ENCODE measurements at regions not wholly inside any gene's neighbourhood (a gene's known extent, or its start where the extent isn't known, plus 50 kb on each side); places are given as distances from the start of the nearest gene placed in this dataset.

DNA sequence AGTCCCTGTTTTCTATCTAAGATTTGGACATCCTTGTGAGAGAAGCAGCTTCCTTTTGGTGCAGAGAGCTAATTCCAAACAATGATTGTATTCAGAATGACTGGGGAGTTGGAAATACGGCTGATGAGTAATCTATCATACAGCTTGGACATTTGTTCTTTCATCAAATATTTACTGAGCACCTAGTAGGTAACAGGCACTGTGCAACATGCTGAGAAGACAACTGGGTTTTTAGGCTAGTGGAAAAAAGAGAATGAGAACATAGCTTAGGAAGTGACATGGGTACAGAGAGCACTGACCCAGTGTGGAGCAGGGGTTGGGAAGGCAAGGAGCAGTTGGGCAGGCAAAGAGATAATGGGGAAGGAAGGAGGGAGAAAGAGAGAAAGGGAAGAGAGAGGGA, 87.5 kb downstream of the TBX19 start:
- no peak overlapping the region for H3K27ac ChIP-seq (ENCODE audit: low read depth, low read length)
- H3K4me2 ChIP-seq (ENCODE audit: low read depth, low read length, poor library complexity, severe bottlenecking): no peak overlapping the region
- TF ChIP-seq EZH2phosphoT487 (conservative IDR thresholded peaks at IDR 0.05; ENCODE audit: low read length): no peak
- TF ChIP-seq, protein P1, sequence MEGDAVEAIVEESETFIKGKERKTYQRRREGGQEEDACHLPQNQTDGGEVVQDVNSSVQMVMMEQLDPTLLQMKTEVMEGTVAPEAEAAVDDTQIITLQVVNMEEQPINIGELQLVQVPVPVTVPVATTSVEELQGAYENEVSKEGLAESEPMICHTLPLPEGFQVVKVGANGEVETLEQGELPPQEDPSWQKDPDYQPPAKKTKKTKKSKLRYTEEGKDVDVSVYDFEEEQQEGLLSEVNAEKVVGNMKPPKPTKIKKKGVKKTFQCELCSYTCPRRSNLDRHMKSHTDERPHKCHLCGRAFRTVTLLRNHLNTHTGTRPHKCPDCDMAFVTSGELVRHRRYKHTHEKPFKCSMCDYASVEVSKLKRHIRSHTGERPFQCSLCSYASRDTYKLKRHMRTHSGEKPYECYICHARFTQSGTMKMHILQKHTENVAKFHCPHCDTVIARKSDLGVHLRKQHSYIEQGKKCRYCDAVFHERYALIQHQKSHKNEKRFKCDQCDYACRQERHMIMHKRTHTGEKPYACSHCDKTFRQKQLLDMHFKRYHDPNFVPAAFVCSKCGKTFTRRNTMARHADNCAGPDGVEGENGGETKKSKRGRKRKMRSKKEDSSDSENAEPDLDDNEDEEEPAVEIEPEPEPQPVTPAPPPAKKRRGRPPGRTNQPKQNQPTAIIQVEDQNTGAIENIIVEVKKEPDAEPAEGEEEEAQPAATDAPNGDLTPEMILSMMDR (IDR thresholded peaks at IDR 0.05; ENCODE audit: insufficient read depth, low read length, poor library complexity, severe bottlenecking): no peak
- H3K27me3 ChIP-seq (ENCODE audit: low read length): no peaks in the 10 kb centered on the region
- H3K9ac ChIP-seq (ENCODE audit: low read length): no peak overlapping the region
- H3K9me2 ChIP-seq (replicated peaks; ENCODE audit: insufficient read depth, low read length): no peaks in the 10 kb centered on the region
- no peaks in the 10 kb centered on the region for H4K20me1 ChIP-seq (ENCODE audit: low read depth, low read length)
- H3K9me3 ChIP-seq (ENCODE audit: insufficient read depth, low read length): no peaks in the 10 kb centered on the region
- no peak overlapping the region for H2AFZ ChIP-seq (ENCODE audit: low read depth, low read length, severe bottlenecking)
- no peak overlapping the region for H3K4me3 ChIP-seq (ENCODE audit: insufficient read depth, low read length, poor library complexity, severe bottlenecking)
- H3K79me2 ChIP-seq (ENCODE audit: insufficient read depth, low read length): no peaks in the 10 kb centered on the region
- no peaks in the 10 kb centered on the region for H3F3A ChIP-seq (ENCODE audit: insufficient read depth)
- H3K36me3 ChIP-seq (ENCODE audit: low read length): no peaks in the 10 kb centered on the region

DNA sequence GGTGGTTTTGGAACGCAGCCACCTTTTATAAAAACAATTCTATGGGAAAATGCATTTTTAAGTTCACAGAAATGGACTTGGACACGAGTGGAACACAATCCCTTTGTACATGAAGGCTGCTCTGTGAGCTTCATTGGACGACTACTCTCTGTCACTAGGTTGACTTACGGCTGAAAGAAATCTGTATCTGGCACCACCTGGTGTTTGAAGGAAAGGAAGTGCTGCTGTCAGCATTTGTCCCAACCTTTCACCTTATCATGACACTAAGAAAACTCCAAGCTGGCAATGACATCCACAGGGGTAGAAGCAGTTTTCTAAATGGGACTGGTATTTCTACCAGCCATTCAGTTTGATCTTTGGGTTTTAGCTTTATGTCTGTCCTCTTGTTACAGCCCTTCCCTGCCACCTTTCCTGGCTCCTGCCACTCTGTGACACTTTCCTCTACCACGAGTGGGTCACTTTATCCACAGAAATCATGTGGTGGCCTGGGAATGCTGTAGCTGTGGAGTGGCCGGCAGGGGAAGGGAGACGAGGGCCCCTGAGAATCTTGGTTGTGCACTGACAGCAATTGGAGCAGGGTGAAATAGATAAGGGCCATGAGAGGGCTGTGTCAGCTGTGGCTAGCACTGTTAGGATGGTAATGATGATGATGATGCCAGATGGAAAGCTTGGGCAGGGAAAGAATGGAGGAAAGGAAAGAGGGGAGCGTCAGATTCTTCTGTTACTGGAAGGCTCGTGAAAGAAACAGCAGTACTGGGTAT, 85.2 kb downstream of the TBX19 start:
- H3K9ac ChIP-seq (ENCODE audit: low read length): no peak overlapping the region
- H3K27ac ChIP-seq (ENCODE audit: low read depth, low read length): no peak overlapping the region
- no peaks in the 10 kb centered on the region for H3K9me2 ChIP-seq (replicated peaks; ENCODE audit: insufficient read depth, low read length)
- H3K36me3 ChIP-seq (ENCODE audit: low read length): no peaks in the 10 kb centered on the region
- H3K9me3 ChIP-seq (ENCODE audit: insufficient read depth, low read length): no peaks in the 10 kb centered on the region
- TF ChIP-seq EZH2phosphoT487 (conservative IDR thresholded peaks at IDR 0.05; ENCODE audit: low read length): no peak
- TF ChIP-seq, protein P1 (IDR thresholded peaks at IDR 0.05; ENCODE audit: insufficient read depth, low read length, poor library complexity, severe bottlenecking): no peak
- H2AFZ ChIP-seq (ENCODE audit: low read depth, low read length, severe bottlenecking): no peak overlapping the region
- H3K79me2 ChIP-seq (ENCODE audit: insufficient read depth, low read length): no peaks in the 10 kb centered on the region
- no peaks in the 10 kb centered on the region for H4K20me1 ChIP-seq (ENCODE audit: low read depth, low read length)
- no peaks in the 10 kb centered on the region for H3K27me3 ChIP-seq (ENCODE audit: low read length)
- H3K4me3 ChIP-seq (ENCODE audit: insufficient read depth, low read length, poor library complexity, severe bottlenecking): no peak overlapping the region
- H3F3A ChIP-seq (ENCODE audit: insufficient read depth): no peaks in the 10 kb centered on the region
- H3K4me2 ChIP-seq (ENCODE audit: low read depth, low read length, poor library complexity, severe bottlenecking): no peak overlapping the region

Measured in SU-DHL-6 (cell line).